HG03342 (cell line): ENCODE measurements at regions not wholly inside any gene's neighbourhood (a gene's known extent, or its start where the extent isn't known, plus 50 kb on each side); places are given as distances from the start of the nearest gene placed in this dataset.
"Not testable (repeated sequence)": the region's sequence is repeated elsewhere in the genome, so short reads cannot be mapped to it uniquely, and the experiment has no call there.

Source experiments
- ATAC-seq: cut with Tn5 transposase; IDR thresholded peaks from one replicate; pipeline ENCODE4 v1.9.1; 2021; ENCODE audit warnings: mild to moderate bottlenecking, moderate library complexity; ENCODE audit not compliant: unreplicated experiment

- peak; percentile 97 for ATAC-seq
Observed at GRCh38 chr1:239976130-239976968, 115.3 kb upstream of the FMN2 start.

GRCh38 chr1:239977416-239977815, 114.3 kb upstream of the FMN2 start:
- no peak for ATAC-seq

GRCh38 chr1:239979456-239979855, 112.2 kb upstream of the FMN2 start:
- no peak for ATAC-seq

GRCh38 chr1:239982762-239983161, 108.9 kb upstream of the FMN2 start:
- no peak for ATAC-seq

- no peak for ATAC-seq
Observed at GRCh38 chr1:239985044-239985443, 106.6 kb upstream of the FMN2 start.

- peak; percentile 75 for ATAC-seq
Observed at GRCh38 chr1:239987103-239987745, 104.5 kb upstream of the FMN2 start.

GRCh38 chr1:239989990-239990389, 101.7 kb upstream of the FMN2 start:
- no peak for ATAC-seq

GRCh38 chr1:239992566-239992965, 99.1 kb upstream of the FMN2 start:
- ATAC-seq: not testable (repeated sequence)

- ATAC-seq: no peak
Observed at GRCh38 chr1:239993366-239993765, 98.3 kb upstream of the FMN2 start.

- no peak for ATAC-seq
Observed at GRCh38 chr1:239995281-239995680, 96.4 kb upstream of the FMN2 start.

GRCh38 chr1:239997160-239997514, 94.5 kb upstream of the FMN2 start:
- ATAC-seq: no peak

- ATAC-seq: no peak
Observed at GRCh38 chr1:239997515-239998311, 94.0 kb upstream of the FMN2 start.

- no peak for ATAC-seq
Observed at GRCh38 chr1:239998312-239998649, 93.4 kb upstream of the FMN2 start.

GRCh38 chr1:239999170-239999569, 92.5 kb upstream of the FMN2 start:
- ATAC-seq: no peak

GRCh38 chr1:240000634-240001033, 91.0 kb upstream of the FMN2 start:
- no peak for ATAC-seq

- ATAC-seq: no peak
Observed at GRCh38 chr1:240001177-240001740, 90.4 kb upstream of the FMN2 start.

GRCh38 chr1:240004086-240004749, 87.5 kb upstream of the FMN2 start:
- ATAC-seq: peak; percentile 63

GRCh38 chr1:240005997-240006650, 85.6 kb upstream of the FMN2 start:
- ATAC-seq: no peak

- ATAC-seq: no peak
Observed at GRCh38 chr1:240008298-240008697, 83.4 kb upstream of the FMN2 start.

- ATAC-seq: no peak
Observed at GRCh38 chr1:240014051-240014450, 77.6 kb upstream of the FMN2 start.
